ENCODE measurements at regions not wholly inside any gene's neighbourhood (a gene's known extent, or its start where the extent isn't known, plus 50 kb on each side); places are given as distances from the start of the nearest gene placed in this dataset.

DNA sequence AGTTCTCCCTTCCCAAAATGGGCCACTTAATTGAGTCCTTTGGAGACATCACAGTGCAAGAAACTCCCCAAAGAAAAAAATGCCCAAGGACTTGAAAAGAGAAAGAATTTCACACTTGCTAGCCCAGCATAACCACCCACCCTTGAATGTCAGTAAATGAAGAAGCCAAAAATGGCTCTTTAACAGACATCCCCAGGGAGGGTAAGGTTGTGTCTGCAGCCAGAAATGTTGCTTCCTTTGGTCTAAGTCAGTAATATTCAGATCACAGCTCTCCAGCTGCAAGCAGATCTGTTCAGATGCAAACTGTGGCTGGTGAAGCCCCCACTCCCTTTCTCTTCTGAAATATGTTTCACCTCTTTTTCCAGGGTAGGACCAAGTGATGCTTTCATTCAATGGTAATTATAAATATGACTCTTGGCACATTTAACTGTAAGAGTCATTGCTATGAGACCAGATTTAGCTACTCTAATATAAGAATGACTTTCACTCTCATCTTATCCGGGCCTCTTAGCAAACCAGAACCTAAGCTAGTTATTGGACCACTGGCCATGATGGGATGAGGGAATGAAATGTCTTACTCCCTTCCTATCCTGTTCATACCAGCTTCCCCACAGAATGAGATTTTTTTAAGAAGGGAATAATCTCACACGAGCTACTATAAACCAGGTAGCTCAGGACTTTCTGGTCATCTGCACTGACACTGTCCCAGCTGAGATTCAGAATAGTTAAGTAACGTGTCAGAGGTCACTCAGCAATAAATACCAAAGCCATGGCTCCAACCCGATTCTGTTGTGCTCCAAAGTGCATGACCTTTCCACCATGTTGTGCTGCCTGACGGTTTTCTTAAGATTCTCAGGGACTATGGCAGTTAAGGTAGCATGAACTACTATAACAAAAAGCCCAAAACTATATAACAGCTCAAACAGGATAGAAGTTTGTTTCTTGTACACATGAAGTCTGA is 234.1 kb downstream of the FOXO1 start:
- ATAC-seq (ENCODE audit: low read depth) = no peak
- TF ChIP-seq, protein P1, sequence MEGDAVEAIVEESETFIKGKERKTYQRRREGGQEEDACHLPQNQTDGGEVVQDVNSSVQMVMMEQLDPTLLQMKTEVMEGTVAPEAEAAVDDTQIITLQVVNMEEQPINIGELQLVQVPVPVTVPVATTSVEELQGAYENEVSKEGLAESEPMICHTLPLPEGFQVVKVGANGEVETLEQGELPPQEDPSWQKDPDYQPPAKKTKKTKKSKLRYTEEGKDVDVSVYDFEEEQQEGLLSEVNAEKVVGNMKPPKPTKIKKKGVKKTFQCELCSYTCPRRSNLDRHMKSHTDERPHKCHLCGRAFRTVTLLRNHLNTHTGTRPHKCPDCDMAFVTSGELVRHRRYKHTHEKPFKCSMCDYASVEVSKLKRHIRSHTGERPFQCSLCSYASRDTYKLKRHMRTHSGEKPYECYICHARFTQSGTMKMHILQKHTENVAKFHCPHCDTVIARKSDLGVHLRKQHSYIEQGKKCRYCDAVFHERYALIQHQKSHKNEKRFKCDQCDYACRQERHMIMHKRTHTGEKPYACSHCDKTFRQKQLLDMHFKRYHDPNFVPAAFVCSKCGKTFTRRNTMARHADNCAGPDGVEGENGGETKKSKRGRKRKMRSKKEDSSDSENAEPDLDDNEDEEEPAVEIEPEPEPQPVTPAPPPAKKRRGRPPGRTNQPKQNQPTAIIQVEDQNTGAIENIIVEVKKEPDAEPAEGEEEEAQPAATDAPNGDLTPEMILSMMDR (IDR thresholded peaks at IDR 0.05; ENCODE audit: poor library complexity, severe bottlenecking) = no peak
- no peak overlapping the region for H3K4me3 ChIP-seq (ENCODE audit: severe bottlenecking)
- H3K4me1 ChIP-seq (ENCODE audit: insufficient read depth, poor library complexity, severe bottlenecking) = no peaks in the 10 kb centered on the region
- H3K27me3 ChIP-seq (ENCODE audit: insufficient read depth, poor library complexity, severe bottlenecking) = no peaks in the 10 kb centered on the region
- DNase-seq (ENCODE audit: low spot score) = no peak
- H3K36me3 ChIP-seq (ENCODE audit: low read depth) = no peaks in the 10 kb centered on the region
- no peak overlapping the region for H3K27ac ChIP-seq (ENCODE audit: poor library complexity, severe bottlenecking)
- H3K9me3 ChIP-seq (ENCODE audit: severe bottlenecking) = no peaks in the 10 kb centered on the region

DNA sequence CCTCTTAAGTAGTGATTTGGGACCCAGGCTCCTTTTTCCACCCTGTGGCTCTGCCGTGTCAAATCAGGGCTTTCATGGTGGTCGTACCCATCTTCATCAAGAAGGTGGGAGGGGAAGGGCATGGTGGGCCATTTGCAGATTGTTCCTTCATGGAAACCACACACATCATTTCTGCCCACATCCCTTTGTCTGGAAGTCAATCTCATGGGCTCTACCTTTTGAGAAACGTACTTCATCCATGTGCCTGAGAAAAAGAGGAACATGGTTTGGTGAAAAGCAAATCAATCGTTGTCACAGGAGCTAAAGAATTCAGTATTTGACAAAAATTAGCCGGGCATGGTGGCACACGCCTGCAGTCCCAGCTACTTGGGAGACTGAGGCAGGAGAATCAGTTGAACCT is 233.4 kb downstream of the FOXO1 start:
- H3K9me3 ChIP-seq (ENCODE audit: severe bottlenecking) = no peaks in the 10 kb centered on the region
- no peak overlapping the region for H3K4me3 ChIP-seq (ENCODE audit: severe bottlenecking)
- H3K27ac ChIP-seq (ENCODE audit: poor library complexity, severe bottlenecking) = no peak overlapping the region
- TF ChIP-seq, protein P1 (IDR thresholded peaks at IDR 0.05; ENCODE audit: poor library complexity, severe bottlenecking) = no peak
- DNase-seq (ENCODE audit: low spot score) = no peak
- ATAC-seq (ENCODE audit: low read depth) = no peak
- no peaks in the 10 kb centered on the region for H3K27me3 ChIP-seq (ENCODE audit: insufficient read depth, poor library complexity, severe bottlenecking)
- no peaks in the 10 kb centered on the region for H3K36me3 ChIP-seq (ENCODE audit: low read depth)
- no peaks in the 10 kb centered on the region for H3K4me1 ChIP-seq (ENCODE audit: insufficient read depth, poor library complexity, severe bottlenecking)

DNA sequence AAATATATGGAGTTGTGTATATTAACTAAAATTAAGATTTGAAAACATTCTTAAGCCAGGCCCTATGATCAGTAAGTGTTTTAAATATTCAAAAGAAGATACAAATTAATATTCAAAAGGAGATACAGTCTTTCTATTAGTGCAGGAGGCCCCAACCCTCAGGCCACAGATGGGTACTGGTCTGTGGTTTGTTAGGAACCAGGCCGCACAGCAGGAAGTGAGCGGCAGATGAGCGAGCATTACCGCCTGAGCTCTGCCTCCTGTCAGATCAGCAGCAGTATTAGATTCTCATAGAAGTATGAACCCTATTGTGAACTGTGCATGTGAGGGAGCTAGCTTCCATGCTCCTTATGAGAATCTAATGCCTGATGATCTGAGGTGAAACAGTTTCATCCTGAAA is 232.9 kb downstream of the FOXO1 start:
- no peak for DNase-seq (ENCODE audit: low spot score)
- Histone ChIP-seq H3K27me3 (ENCODE audit: insufficient read depth, poor library complexity, severe bottlenecking) (no peaks in the 10 kb centered on the region), H3K27ac (ENCODE audit: poor library complexity, severe bottlenecking) (no peak overlapping the region), H3K4me1 (ENCODE audit: insufficient read depth, poor library complexity, severe bottlenecking) (peaks cover 2% of the 10 kb centered on the region), H3K36me3 (ENCODE audit: low read depth) (no peaks in the 10 kb centered on the region), H3K4me3 (ENCODE audit: severe bottlenecking) (no peak overlapping the region), H3K9me3 (ENCODE audit: severe bottlenecking) (no peaks in the 10 kb centered on the region)
- ATAC-seq (ENCODE audit: low read depth) = no peak
- TF ChIP-seq, protein P1 (IDR thresholded peaks at IDR 0.05; ENCODE audit: poor library complexity, severe bottlenecking) = no peak

DNA sequence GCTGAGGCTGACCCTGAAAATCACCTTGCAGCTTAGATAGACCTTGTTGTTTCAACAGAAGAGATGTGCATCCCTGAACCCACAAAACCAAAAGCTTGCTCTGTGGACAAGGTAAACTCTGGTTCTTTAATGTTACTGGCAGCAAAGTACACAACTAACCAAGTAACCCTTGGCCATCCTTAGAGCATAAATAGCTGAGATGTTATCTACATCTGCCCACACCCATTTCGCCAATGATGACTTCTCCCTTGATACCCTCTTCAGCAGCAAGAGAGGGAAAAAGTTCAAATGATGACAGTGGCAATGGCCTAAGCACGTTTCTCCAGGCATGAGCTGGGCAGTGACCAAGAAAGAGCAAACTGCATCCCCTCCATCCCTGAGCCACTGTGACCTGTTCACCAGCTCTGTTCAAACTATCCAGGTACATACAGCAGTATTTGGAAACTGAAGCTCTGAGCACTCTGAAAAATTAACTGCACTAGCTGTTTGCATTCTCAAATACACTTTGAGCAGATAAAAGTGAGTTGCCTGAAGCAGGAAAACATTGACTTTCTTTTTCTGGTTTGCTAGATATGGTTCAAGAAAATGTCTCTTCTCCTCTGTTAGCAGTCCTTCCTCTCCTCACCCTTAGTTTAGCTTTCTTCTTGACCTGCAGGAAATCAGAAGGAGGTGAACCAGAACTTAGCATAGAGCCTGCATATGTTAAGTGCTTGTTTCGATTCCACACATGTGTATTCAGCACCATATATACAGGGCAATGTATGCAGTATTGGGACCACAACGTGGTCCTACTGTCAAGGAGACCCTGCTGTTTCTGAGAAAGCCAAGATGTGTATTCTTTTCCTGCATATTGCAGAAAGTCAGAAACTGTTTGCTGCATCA is 231.7 kb downstream of the FOXO1 start:
- DNase-seq (ENCODE audit: low spot score) = no peak
- H3K27me3 ChIP-seq (ENCODE audit: insufficient read depth, poor library complexity, severe bottlenecking) = no peaks in the 10 kb centered on the region
- no peaks in the 10 kb centered on the region for H3K9me3 ChIP-seq (ENCODE audit: severe bottlenecking)
- H3K4me1 ChIP-seq (ENCODE audit: insufficient read depth, poor library complexity, severe bottlenecking) = peaks cover 9% of the 10 kb centered on the region
- ATAC-seq (ENCODE audit: low read depth) = no peak
- H3K27ac ChIP-seq (ENCODE audit: poor library complexity, severe bottlenecking) = no peak overlapping the region
- no peaks in the 10 kb centered on the region for H3K36me3 ChIP-seq (ENCODE audit: low read depth)
- TF ChIP-seq, protein P1 (IDR thresholded peaks at IDR 0.05; ENCODE audit: poor library complexity, severe bottlenecking) = no peak
- H3K4me3 ChIP-seq (ENCODE audit: severe bottlenecking) = no peak overlapping the region

Measured in RWPE2 (cell line).